ENCODE measurements at regions not wholly inside any gene's neighbourhood (a gene's known extent, or its start where the extent isn't known, plus 50 kb on each side); places are given as distances from the start of the nearest gene placed in this dataset.
"Not testable (repeated sequence)": the region's sequence is repeated elsewhere in the genome, so short reads cannot be mapped to it uniquely, and the experiment has no call there.

DNA sequence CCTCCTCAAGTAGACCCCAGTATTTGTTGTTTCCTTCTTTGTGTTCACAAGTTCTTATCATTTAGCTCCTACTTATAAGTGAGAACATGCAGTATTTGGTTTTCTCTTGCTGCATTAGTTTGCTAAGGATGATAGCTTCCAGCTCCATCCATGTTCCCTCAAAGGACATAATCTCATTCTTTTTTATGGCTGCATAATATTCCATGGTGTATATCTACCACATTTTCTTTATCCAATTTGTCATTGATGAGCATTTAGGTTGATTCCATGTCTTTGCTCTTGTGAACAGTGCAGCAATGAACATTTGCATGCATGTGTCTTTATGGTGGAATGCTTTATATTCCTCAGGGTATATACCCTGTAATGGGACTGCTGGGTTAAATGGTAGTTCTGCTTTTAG is 137.7 kb upstream of the SLC38A2 start:
- TF ChIP-seq, protein P1, sequence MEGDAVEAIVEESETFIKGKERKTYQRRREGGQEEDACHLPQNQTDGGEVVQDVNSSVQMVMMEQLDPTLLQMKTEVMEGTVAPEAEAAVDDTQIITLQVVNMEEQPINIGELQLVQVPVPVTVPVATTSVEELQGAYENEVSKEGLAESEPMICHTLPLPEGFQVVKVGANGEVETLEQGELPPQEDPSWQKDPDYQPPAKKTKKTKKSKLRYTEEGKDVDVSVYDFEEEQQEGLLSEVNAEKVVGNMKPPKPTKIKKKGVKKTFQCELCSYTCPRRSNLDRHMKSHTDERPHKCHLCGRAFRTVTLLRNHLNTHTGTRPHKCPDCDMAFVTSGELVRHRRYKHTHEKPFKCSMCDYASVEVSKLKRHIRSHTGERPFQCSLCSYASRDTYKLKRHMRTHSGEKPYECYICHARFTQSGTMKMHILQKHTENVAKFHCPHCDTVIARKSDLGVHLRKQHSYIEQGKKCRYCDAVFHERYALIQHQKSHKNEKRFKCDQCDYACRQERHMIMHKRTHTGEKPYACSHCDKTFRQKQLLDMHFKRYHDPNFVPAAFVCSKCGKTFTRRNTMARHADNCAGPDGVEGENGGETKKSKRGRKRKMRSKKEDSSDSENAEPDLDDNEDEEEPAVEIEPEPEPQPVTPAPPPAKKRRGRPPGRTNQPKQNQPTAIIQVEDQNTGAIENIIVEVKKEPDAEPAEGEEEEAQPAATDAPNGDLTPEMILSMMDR (IDR thresholded peaks at IDR 0.05): not testable (repeated sequence)
- not testable (repeated sequence) for TF ChIP-seq POLR2AphosphoS5 (IDR thresholded peaks at IDR 0.05)
